ENCODE measurements at regions not wholly inside any gene's neighbourhood (a gene's known extent, or its start where the extent isn't known, plus 50 kb on each side); places are given as distances from the start of the nearest gene placed in this dataset.

DNA sequence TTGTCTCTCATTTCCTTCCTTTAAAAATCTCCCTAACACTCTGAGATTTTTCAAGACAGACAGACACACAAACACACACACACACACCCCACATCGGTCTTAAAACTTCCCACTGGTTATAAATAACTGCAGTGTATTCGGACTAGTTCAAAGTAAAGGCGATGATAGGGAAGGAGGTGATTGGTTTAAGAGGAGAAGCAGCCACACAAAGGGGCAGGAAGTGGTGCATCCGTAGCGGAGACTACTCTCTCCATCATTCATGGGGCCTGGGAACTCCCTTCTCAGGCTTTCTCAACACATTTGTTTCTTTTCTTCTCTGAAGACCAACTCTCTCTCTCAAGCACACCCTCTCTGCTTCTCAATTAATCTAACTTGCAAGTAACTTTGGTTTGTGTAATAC is 149.1 kb upstream of the DPP10 start:
- TF ChIP-seq, protein P1, sequence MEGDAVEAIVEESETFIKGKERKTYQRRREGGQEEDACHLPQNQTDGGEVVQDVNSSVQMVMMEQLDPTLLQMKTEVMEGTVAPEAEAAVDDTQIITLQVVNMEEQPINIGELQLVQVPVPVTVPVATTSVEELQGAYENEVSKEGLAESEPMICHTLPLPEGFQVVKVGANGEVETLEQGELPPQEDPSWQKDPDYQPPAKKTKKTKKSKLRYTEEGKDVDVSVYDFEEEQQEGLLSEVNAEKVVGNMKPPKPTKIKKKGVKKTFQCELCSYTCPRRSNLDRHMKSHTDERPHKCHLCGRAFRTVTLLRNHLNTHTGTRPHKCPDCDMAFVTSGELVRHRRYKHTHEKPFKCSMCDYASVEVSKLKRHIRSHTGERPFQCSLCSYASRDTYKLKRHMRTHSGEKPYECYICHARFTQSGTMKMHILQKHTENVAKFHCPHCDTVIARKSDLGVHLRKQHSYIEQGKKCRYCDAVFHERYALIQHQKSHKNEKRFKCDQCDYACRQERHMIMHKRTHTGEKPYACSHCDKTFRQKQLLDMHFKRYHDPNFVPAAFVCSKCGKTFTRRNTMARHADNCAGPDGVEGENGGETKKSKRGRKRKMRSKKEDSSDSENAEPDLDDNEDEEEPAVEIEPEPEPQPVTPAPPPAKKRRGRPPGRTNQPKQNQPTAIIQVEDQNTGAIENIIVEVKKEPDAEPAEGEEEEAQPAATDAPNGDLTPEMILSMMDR (IDR thresholded peaks at IDR 0.05; ENCODE audit: low read depth, low read length), result no peak
- no peak for TF ChIP-seq POLR2A (IDR thresholded peaks at IDR 0.05; ENCODE audit: extremely low read depth, insufficient read length)
- TF ChIP-seq, protein P2, sequence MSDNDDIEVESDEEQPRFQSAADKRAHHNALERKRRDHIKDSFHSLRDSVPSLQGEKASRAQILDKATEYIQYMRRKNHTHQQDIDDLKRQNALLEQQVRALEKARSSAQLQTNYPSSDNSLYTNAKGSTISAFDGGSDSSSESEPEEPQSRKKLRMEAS (IDR thresholded peaks at IDR 0.05; ENCODE audit: low read depth, low read length), result no peak
- no peak for TF ChIP-seq MYC (IDR thresholded peaks at IDR 0.05; ENCODE audit: low read depth, low read length)

Measured in NB4 (cell line).